HG02870 (cell line): ENCODE measurements at regions not wholly inside any gene's neighbourhood (a gene's known extent, or its start where the extent isn't known, plus 50 kb on each side); places are given as distances from the start of the nearest gene placed in this dataset.
A peak's percentile ranks its signal among the peaks of the same experiment; 100 is the strongest.

Source experiments
- ATAC-seq: cut with Tn5 transposase; IDR thresholded peaks from one replicate; pipeline ENCODE4 v1.9.1; 2021; ENCODE audit warnings: mild to moderate bottlenecking, moderate library complexity; ENCODE audit not compliant: unreplicated experiment

DNA sequence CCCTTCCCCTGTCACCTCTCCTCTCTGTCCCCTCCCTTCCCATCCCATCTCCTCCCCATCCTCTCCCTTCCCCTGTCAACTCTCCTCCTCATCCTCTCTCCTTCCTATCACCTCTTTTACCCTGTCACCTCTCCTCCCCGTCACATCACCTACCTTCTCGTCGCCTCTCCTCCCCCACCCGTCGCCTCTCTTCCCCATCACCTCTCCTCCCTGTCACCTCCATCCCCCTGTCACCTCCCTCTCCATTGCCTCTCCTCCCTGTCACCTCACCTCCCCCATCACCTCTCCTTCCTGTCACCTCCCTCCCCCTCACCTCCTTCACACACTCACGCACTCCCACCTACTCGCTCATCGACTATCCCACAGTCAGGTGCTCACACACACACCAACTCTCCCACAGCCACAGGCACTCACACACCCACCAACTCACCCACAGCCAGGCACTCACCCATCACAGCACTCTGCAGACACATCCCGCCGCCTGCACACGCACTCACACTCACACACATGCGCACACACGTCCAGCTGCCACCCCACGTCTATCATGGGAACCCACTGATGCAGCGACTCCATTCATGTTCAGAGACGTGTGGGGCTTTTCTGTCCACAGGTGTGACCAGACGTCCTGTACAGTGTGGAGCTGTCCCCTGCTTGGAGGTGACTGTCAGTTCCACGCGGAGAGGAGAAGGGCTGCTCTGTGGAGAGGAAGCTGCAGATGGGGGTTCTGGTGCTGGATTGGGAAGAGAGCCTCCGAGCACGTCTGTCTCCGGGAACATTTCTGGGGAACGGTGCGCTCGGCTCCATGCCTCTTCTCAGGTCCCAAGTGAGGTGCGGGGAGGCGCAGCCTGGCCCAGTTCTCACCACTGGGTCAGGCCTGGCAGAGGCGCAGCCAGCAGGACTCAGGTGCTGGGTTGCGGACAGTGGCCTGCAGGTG, 184.3 kb downstream of the TTLL2 start:
- no peak for ATAC-seq

DNA sequence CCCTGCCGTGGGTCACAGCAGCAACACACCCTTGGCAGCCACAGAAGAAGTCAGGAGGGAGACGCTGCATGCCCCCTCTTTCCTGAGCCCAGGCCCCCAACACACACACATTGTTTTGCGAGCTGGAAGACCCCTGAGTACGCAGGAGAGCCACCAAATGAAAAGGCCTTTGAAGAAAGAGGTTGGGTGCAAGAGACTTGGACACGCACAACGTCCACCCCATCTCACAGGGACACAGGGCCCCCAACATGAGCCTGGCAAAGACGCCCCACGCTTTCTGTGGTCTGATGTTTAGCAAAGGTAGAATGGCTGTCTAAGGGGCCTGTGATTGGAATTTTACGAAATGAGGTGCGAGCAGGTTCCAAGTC, 185.0 kb downstream of the TTLL2 start:
- no peak for ATAC-seq

DNA sequence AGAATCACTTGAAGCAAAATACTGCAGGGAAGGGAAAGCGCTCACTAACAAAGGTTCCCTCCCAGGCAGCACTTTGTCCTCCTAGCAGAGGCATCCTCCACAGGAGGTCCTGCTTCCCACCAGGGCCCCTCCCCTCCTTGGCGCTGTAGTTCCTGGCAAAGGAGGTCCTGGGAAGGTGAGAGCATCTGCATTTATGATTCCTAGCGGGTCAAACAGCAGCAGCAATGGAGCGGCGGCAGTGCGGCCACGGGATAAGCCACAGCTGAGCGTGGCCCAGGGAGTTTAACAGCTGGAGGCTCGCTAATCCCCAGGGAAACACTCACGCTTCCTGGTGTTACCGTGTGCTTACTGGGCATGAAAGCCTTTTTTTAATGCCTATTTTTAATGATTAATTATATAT, 185.8 kb downstream of the TTLL2 start:
- no peak for ATAC-seq

DNA sequence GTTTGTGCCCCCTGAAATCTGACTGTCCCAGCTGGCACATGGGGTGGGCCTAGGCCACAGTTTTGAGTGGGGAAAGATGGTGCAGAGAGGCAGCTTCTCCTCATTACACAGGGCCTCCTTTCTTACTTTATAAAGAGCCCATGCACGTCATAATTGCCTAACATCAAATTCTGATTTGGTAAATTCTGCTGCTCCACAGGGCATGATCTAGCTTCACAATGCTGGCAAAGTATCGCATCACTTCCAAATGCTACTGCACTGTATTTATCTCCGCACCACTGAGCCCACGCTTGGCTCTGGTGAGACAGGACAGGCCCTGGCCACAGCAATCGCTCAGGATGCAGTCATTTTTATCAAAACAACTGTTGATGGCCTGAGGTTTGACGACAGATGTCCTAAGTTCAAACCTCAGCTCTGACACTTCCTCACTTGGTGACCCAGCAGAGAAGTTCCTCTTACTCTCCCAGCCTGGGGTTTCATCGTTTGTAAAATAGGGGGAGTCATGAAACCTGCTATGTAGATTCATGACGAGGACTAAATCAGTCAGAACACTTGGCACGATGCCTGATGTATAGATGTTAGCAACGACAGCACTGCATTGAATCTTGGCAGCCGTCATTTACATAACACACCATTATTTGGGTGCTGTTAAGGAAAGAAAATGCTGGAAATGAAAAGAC, 187.9 kb downstream of the TTLL2 start:
- peak; percentile 45 for ATAC-seq

DNA sequence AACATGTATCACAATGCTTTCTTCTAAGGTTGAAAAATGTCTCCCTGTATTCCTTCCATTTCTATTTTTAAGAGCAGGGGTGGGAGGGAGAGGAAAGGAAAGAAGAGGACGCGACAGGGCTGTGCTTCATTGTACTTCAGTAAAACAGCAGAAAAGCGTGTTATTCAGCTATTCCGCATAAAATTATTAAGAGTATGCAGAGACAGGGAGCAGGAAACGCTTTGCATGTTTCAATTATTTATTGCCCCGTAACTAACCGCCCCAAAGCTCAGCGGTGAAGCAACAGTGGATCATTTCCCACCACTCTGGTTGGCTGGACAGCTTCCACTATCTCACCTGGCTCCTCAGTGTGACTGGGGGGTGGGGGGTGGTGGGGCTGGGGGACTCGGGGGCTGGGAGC, 188.9 kb downstream of the TTLL2 start:
- no peak for ATAC-seq

DNA sequence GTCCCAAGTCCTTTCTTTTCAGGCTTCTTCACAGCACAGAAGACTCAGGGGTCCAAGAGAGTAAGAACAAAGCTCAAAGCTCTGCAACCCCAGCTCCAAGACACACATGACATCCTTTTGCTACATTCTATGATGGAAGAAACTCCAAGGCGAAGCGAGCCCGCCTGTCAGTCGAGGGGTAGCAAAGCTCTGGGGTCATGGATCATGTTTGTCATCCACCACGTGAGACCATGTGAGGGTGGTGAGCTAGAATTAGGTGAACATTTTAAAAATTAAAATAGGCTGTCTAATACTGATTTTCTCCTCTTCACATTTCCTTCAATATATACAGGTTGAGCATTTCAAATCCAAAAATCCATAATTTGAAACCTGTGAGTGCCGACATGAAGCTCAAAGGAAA, 189.6 kb downstream of the TTLL2 start:
- no peak for ATAC-seq

DNA sequence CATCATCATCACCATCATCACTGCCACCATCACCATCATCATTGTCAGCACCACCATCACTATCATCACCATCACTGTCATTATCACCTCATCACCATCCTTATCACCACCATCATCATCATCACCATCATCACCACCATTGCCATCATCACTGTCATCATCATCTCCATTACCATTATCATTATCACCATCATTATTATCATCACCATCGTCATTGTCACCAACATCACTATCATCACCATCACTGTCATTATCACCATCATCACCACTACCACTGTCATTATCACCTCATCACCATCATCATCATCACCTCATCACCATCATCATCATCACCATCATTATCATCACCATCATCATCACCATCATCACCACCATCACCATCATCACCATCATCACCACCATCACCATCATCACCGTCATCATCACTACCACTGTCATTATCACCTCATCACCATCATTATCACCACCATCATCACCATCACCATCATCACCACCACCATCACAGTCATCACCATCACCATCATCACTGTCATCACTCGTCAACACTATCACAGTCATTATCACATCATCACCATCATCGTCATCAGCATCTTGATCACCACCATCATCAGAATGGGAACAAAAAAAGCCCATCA, 191.1 kb downstream of the TTLL2 start:
- ATAC-seq, result no peak

DNA sequence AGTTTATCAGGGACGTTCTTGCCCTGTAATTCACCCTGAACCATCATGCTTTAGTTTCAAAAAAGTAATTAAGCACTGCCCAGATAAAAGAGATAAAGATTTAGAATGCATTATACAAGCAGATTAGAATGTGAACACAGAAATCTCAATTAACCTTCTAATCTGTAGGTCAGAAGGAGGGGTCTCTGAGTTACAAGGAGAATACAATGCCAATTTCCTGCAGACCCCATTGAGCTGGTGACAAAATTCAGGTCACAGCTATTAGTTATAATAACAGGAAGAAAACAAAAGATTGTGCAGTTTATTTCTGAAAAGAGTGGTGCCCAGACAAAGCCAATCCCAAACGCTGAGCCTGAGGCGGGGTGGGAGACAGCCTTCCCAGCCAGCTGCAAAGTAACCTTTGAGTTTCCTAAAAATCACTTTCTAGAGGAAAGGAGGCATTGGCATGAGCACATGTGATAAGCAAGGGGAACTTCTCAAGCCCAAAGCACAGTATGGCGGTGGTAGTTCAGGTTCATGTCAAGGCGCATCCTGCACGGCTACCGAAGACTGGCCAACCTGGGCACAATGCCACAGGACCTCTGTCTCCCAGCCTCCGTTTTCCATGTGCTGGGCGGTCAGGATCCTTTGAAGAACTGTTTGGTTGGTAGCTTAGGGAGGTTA, 192.5 kb downstream of the TTLL2 start:
- ATAC-seq, result no peak

DNA sequence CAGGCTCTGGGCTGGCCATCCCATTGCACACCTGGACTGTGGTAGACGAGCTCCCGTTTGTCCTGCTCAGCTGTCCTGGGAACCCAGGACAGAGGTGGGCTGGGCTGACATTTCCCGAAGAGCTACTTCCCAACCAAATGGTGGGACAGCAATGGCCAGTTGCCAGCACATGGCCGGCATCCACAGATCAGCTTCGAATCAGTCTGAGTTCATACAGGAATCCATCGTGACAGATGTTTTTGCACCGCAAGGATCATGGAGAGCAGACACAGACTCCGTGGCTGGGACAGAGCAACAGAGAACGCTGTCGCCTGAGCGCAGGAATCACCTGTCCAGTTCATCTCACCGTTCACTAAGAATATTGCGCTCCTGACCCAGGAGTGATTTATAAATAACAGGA, 198.5 kb downstream of the TTLL2 start:
- ATAC-seq, result no peak

DNA sequence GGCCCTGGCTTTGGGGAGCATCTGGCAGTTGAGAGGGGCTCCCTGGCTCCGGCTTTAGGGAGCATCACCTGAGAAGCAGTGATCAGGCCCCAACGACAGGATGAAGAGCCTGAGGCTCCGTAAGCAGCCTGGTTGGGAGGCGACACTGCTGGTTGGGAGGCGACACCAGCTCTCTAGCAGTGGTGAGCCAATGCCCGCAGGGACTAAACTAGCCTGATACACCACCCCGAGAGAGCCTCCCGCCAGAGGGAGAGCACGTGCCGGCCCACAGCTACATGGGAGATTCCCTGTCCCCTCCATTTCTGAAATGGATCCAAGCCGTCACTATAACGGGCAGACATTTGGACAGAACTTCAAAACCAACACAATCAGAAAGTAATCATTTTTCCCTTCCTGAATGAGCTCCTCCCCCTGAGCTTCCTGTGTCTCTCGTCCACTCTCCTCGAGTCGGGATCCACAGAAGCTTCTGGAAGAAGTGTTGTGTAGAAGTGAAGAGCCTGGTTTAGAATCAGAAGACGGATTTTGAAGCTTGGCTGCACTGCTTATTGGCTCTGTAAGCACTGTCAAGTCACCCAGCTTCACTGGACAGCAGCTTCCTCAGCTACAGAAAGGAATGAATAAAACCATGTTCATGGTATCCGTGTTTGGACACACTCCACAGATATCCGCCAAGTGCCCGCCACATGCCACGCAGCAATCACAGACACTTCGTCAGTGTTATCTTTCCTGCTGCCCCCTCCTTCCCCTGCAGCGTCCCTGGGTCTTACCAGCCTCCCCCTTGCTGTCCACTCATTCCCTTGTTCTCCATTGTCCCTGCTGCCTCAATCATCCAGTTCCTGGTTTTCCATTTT, 199.6 kb downstream of the TTLL2 start:
- no peak for ATAC-seq

DNA sequence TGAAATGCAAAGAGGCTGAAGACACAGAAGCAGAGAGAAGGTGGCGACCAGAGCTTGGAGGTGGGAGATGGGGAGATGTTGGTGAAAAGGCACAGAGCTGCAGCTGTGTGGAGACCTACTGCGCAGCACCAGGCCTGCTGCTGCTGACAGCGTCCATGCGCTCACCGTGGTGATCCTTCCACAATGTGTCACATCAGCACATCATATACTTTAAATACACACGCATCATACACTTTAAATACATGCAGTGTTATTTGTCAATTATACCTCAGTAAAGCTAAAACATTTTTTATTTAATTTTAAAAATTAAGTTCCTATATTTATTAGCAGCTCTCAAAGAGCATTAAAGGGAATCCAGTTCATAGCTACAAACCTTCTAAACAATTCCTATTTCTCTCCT, 200.9 kb downstream of the TTLL2 start:
- no peak for ATAC-seq

DNA sequence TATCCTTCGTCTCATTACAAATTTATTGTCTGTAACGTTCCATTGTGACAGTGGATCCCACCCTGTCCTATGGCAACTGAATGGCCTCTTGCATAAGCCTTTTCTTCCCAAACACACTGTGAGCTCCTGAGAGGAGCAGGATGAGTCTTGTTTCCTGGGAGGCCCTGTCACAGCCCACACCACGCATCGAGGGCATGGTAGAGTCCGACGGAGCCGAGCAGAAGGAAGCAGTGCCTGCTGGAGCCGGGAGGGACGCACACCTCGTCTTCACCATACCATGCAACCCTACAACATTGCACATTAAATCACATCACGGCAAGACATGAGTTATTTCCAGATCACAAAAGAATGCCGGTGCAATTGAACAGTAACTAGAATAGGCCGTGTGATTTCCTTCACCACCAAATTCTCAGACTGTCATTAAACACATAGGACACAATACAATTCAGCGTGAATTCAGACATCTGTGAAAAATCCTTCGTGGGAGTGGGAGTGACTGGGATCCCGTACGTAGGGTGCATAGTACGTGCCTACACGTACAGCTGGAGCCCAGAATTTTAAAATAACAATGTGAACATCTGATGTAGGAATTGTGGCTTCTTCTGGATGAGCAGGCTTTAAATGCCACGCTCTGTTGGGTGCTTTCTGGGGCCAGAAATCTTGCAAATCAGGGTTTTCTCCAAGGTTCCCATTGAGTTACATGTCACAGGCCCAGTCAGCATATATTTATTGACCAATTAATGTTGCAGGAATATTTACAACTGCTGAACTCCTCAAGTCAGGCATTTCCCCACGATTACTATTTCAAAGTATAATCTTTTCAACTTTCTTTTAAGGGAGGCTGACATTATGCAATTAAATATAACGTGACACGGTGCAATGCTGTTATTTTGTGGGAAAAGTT, 201.8 kb downstream of the TTLL2 start:
- ATAC-seq, result no peak

DNA sequence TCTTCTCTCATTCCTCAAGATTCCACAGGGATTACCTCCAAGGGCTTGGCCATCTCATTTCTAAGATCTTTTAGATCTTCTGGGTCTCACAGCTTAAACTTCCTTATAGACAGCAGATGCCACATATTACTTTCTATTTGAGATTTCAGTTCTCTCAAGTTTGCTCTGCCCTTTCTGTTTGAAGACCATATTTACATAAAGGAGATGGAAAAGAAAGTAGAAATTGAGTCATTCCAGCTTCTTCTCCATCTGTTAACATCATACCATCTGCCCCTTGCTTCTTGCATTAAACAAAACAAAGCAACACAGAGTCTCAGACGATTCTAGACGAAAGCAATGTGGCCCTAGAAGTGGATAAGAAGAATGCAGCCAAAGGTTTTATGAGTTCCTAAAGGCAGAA, 203.4 kb downstream of the TTLL2 start:
- peak; percentile 78 for ATAC-seq

DNA sequence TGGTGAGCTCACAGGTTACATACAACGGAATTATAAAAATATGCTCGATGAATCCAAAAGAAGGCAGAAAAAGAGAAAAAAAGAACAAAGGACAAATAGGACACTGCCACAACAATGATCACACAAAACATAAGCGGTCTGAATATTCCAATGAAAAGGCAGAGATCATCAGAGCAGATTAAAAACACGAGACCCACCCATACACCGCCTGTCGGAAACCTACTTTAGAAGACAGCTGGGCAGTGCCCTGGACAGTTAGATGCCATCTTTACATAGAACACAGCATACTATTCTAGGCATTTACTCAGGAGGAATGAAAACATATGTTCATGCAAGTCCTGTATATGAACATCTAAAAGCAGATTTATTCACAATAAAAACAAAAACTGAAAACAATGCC, 204.1 kb downstream of the TTLL2 start:
- no peak for ATAC-seq

DNA sequence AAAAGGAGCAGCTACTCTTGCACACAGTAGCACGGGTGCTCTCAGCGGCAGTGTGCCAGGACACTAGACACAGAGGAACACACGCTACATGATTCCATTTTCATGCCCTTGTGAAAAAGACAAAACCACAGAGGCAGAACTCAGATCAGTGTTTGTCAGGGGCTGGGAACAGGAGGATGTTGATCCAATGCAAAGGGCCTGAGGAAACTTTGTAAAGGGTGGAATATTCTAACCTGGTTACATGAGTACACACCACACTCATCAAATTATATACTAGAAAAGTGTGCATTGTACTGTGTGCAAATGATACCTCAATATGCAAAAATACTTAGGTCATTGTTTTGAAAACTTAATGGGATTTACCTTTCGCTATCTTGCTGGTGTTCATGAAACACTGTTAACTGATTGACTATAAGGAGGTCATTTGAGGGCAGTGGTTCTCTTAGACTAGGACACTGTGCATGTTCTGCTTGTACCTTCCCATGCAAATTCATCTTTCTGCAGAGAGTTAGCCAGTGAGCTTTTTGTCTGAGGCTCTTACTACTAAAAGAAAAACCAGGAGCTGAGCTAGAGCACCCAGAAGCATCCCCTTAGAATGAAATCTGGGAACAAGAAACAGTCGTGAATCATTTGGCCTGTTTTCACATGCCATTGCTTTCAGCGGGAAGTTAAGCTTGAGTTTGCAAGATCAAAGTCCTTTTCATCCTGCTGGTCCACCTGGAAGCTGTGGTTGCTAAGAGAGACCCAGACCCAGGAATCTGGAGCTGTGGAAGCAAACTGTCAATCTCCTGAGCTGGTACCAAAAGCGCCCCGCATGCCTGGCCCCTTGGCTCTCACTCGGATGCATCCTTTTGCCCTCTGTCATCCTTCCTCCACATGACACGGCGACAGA, 204.8 kb downstream of the TTLL2 start:
- no peak for ATAC-seq

DNA sequence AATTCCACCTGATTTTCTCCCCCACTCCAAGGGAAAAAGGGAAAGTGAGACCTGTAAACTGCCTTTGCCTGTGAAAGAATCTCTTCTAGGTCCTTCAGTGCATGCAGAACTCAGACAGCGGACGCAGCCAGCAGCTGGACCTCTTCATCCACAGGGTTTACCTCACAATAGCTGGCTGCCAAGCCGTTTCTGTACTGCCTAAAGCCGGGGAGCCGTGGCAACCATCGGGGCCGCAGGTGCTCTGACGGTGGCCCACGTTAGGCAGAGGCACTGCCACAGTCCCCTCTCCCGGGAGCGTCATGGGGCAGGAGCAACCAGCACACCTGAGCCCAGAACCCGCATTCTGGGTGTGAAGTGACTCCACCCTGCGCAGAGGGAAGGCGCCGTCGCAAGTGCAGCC, 206.1 kb downstream of the TTLL2 start:
- no peak for ATAC-seq

DNA sequence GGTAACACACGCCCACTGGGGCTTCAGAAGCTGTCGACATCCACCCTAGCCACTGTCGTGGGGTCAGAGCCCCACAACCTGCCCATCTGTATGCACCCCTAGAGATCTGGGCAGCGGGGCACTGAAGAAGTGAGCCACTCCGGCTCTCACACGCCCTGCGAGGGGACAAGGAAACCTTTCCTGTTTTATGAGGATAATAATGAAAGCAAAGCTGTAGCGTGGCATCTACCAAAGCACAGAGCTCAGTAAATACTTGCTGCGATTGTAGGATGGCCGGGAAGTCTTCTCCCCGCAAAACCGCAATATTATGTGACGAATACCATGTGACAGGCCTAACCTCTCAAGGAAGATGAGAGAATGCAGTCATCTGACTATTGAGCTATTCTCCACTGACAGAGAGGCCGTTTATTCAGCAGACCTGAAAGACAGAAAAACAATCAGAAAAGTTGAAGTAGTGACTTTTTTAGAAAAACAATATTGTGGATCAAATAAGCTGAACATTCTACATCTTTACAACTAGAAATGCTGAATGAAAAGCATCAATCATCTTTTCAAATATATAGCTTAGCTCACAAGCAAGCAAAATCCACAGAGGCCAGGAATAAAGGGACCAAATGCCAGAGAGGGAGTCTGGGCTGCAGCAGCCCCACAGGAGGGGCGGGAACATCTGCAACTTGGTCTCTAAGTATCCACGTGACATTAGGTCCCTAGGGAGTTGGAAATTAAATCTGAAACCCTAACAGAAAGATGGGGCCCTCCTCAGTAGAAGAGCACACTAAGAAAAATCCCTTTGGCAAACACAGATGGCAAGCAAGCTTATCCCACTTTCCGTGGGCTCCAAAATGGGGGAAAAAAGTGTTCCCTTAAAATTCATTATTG, 207.8 kb downstream of the TTLL2 start:
- ATAC-seq, result no peak

DNA sequence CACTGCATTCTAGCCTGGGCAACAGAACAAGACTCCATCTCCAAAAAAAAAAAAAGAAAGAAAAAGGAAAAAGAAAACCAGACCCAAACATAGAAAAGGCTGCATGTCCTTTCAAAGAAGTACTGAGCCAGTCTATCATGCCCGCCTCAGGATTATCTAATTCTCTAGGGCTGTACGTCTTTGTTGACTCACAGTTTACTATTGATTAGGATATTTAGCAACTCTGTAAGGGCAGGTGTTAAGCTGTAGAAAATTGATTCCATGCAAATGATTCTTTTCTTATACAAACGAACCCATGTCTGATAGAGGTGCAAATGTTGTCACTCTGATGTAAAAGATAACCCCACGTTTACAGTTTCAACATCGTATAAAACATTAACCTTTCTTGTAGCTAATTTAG, 209.0 kb downstream of the TTLL2 start:
- no peak for ATAC-seq
